Transverse colon (tissue), 4 donors: ENCODE measurements at regions not wholly inside any gene's neighbourhood (a gene's known extent, or its start where the extent isn't known, plus 50 kb on each side); places are given as distances from the start of the nearest gene placed in this dataset.

Experiments used
- DNase-seq: peaks from one replicate; pipeline ENCODE4 v3.0.0-alpha.2; 2019
- H3K27ac ChIP-seq, 4 donors: fragments of 200-600 bp; sonication (generic); 2 replicates each; pipeline ENCODE4 v1.5.1; 2016 to 2018; ENCODE audit warnings: inconsistent platforms in 4 of 4
- H3K27me3 ChIP-seq: fragments of 200-600 bp; sonication (generic); 2 replicates; pipeline ENCODE4 v1.5.1; 2017; ENCODE audit warnings: inconsistent platforms
- H3K36me3 ChIP-seq, 4 donors: fragments of 200-600 bp; sonication (generic); 2 replicates each; pipeline ENCODE4 v1.5.1; 2017 to 2019; ENCODE audit warnings: inconsistent platforms in 4 of 4
- H3K4me1 ChIP-seq, 4 donors: fragments of 200-600 bp; sonication (generic); 2 replicates each; pipeline ENCODE4 v1.5.1; 2017 to 2020; ENCODE audit warnings: inconsistent platforms in 4 of 4
- H3K4me3 ChIP-seq, 4 donors: fragments of 200-600 bp; sonication (generic); 1 replicate in 1 of 4; 2 replicates in 3 of 4; pipeline versions ENCODE4 v1.5.1 to v1.6.1; 2017 to 2019; ENCODE audit warnings: inconsistent platforms in 4 of 4
- H3K9me3 ChIP-seq, 2 donors: fragments of 200-600 bp; sonication (generic); 2 replicates each; pipeline ENCODE4 v1.5.1; 2017 to 2019; ENCODE audit warnings: inconsistent platforms in 2 of 2
- EP300 ChIP-seq: sonication (generic); formaldehyde crosslinking; IDR thresholded peaks from one replicate; pipeline ENCODE4 v1.6.1; 2017; ENCODE audit warnings: antibody characterized with exemption, low read depth
- POLR2A ChIP-seq: fragments of 450-650 bp; IDR thresholded peaks from one replicate; pipeline ENCODE4 v1.6.1; 2016; ENCODE audit warnings: antibody characterized with exemption, mild to moderate bottlenecking, moderate library complexity
- POLR2AphosphoS5 ChIP-seq, 3 donors: sonication (generic); formaldehyde crosslinking; IDR thresholded peaks; one replicate each; pipeline ENCODE4 v1.6.1; 2016; ENCODE audit warnings: antibody characterized with exemption in 3 of 3
- WGBS, 2 donors: methylation state at CpG; one replicate each; pipeline ENCODE4 v1.1.5; 2018; ENCODE audit warnings: low coverage in 1 of 2; 5-methylcytosine and 5-hydroxymethylcytosine counted together
- in situ Hi-C, 4 donors: fragments of 200-750 bp; cut with MboI; loops; one replicate each; pipeline versions ENCODE4 v1.15.0 to v1.15.1; 2017; ENCODE audit warnings: low sequenced_read_pairs in 3 of 4, low pct_ligation_motif_present in 1 of 4, low pct_unique_long_range_greater_than_20kb in 1 of 4
- intact Hi-C: fragments of 100-400 bp; cut with DNase I; formaldehyde crosslinking; loops from one replicate; pipeline ENCODE4 v1.15.1; 2023; ENCODE audit warnings: low total_unique reads
- TF ChIP-seq, protein P1 (sequence below), 5 experiments: fragments of 200-600 bp in 3 of 5; fragments of 450-650 bp in 2 of 5; sonication (generic) in 3 of 5; IDR thresholded peaks; 1 replicate in 2 of 5; 2 replicates in 3 of 5; pipeline ENCODE4 v1.5.1; 2016 to 2017; ENCODE audit warnings: antibody characterized with exemption in 5 of 5, inconsistent platforms in 3 of 5, mild to moderate bottlenecking in 2 of 5, moderate library complexity in 1 of 5

GRCh38 chr4:60744767-60745166 lies 455.4 kb upstream of the ADGRL3 start:
- DNase-seq, result no peak
- TF ChIP-seq POLR2AphosphoS5 (IDR thresholded peaks at IDR 0.05) (no peak), EP300 (no peak), POLR2A (no peak)
- TF ChIP-seq, protein P1, sequence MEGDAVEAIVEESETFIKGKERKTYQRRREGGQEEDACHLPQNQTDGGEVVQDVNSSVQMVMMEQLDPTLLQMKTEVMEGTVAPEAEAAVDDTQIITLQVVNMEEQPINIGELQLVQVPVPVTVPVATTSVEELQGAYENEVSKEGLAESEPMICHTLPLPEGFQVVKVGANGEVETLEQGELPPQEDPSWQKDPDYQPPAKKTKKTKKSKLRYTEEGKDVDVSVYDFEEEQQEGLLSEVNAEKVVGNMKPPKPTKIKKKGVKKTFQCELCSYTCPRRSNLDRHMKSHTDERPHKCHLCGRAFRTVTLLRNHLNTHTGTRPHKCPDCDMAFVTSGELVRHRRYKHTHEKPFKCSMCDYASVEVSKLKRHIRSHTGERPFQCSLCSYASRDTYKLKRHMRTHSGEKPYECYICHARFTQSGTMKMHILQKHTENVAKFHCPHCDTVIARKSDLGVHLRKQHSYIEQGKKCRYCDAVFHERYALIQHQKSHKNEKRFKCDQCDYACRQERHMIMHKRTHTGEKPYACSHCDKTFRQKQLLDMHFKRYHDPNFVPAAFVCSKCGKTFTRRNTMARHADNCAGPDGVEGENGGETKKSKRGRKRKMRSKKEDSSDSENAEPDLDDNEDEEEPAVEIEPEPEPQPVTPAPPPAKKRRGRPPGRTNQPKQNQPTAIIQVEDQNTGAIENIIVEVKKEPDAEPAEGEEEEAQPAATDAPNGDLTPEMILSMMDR (IDR thresholded peaks at IDR 0.05), result no peak
- WGBS, 2 donors, result 9 to 32% methylated on average over 2 of the region's 2 CpGs
- in situ Hi-C loops (no loop called here), intact Hi-C loops (no loop called here)
- Histone ChIP-seq H3K4me3 (no peak overlapping the region), H3K9me3 (peaks cover 0 to 3% of the 10 kb centered on the region in 2 donors), H3K4me1 (no peaks in the 10 kb centered on the region), H3K27ac (no peak overlapping the region), H3K27me3 (no peaks in the 10 kb centered on the region), H3K36me3 (no peaks in the 10 kb centered on the region)

GRCh38 chr4:60745800-60746571 lies 454.1 kb upstream of the ADGRL3 start:
- no peak for TF ChIP-seq EP300
- TF ChIP-seq POLR2AphosphoS5 (IDR thresholded peaks at IDR 0.05), result no peak
- TF ChIP-seq POLR2A, result no peak
- TF ChIP-seq, protein P1 (IDR thresholded peaks at IDR 0.05), result no peak
- H3K27me3 ChIP-seq, result no peaks in the 10 kb centered on the region
- DNase-seq, result no peak
- H3K4me3 ChIP-seq, result no peak overlapping the region
- in situ Hi-C loops (no loop called here), intact Hi-C loops (no loop called here)
- no peaks in the 10 kb centered on the region for H3K36me3 ChIP-seq
- no peaks in the 10 kb centered on the region for H3K4me1 ChIP-seq
- H3K9me3 ChIP-seq, result peaks cover 0 to 3% of the 10 kb centered on the region in 2 donors
- WGBS, 2 donors, result 58 to 62% methylated on average over 3 of the region's 3 CpGs
- H3K27ac ChIP-seq, result no peak overlapping the region

DNA sequence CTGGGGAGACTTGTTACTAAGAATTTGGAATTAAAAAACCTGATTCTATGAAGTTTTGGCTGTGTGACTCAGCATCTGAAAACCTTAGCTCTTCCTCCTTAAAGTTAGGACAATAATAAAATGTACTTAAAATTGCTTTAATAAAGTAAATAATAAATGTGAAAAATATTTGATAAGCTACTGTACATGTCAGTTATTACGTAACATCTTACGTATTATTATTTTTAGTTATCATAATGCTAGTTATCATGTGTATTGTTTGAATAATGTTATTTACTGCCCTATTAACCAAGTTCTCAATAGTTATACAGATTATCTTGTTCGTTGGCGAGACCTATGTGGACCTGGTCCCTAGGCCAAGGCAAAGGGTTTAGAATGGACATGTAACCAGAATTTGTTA lies 449.2 kb upstream of the ADGRL3 start:
- in situ Hi-C loops, result no loop called here
- WGBS, 2 donors, result 86 to 97% methylated on average over 4 of the region's 4 CpGs

DNA sequence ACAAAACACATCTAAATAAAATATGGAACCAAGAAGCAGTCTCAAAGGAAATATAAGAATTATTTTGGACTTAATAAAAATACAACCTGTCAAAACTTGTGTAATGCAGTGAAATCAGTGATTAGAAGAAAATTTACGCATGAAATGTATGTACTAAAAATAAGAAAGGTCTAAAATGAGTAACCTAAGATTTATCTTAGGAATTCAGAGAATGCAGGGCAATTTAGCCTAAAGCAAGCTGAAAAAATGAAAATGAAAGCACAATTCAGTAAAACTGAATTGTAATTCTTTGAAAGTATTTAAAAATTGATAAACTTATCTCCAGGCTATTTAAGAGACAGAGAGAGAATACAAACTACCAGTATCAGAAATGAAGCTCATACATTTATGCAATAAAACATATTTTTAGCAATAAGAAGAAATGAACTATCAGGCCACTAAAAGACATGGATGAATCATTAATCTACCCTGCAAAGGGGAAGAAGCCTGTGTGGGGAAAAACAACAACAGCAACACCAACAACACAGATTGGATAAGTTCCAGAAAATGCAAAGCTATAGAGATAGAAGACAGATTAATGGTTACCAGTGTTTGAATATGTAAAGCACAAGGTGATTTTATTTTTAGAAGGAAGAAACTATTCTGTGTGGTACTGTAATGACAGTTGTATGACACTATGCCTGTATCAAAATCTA lies 442.0 kb upstream of the ADGRL3 start:
- H3K27ac ChIP-seq, result no peak overlapping the region
- intact Hi-C loops, result no loop called here
- in situ Hi-C loops, result no loop called here
- no peaks in the 10 kb centered on the region for H3K36me3 ChIP-seq
- H3K27me3 ChIP-seq, result no peaks in the 10 kb centered on the region
- H3K9me3 ChIP-seq, result no peaks in the 10 kb centered on the region
- H3K4me3 ChIP-seq, result no peak overlapping the region
- 80 to 81% methylated on average over 1 of the region's 1 CpG for WGBS, 2 donors
- DNase-seq, result no peak
- H3K4me1 ChIP-seq, result no peaks in the 10 kb centered on the region
- TF ChIP-seq POLR2AphosphoS5 (IDR thresholded peaks at IDR 0.05), result no peak
- TF ChIP-seq, protein P1 (IDR thresholded peaks at IDR 0.05), result no peak
- no peak for TF ChIP-seq POLR2A
- TF ChIP-seq EP300, result no peak

More for the DNA sequence above, 449.2 kb upstream of the ADGRL3 start:
- intact Hi-C loops, result no loop called here
- TF ChIP-seq POLR2AphosphoS5 (IDR thresholded peaks at IDR 0.05), result no peak
- TF ChIP-seq EP300, result no peak
- TF ChIP-seq, protein P1 (IDR thresholded peaks at IDR 0.05), result no peak
- TF ChIP-seq POLR2A, result no peak
- H3K27ac ChIP-seq, result no peak overlapping the region
- no peak overlapping the region for H3K4me3 ChIP-seq
- H3K36me3 ChIP-seq, result no peaks in the 10 kb centered on the region
- no peak for DNase-seq
- no peaks in the 10 kb centered on the region for H3K27me3 ChIP-seq
- no peaks in the 10 kb centered on the region for H3K9me3 ChIP-seq
- no peaks in the 10 kb centered on the region for H3K4me1 ChIP-seq
